RWPE1 (cell line): ENCODE measurements at regions not wholly inside any gene's neighbourhood (a gene's known extent, or its start where the extent isn't known, plus 50 kb on each side); places are given as distances from the start of the nearest gene placed in this dataset.

Source experiments
- CTCF ChIA-PET: fragments of 350-600 bp; sonication (Branson Sonifier 250); formaldehyde crosslinking; extraction: SDS; loops from one replicate; lab custom pipeline; 2021; lab: Yijun Ruan, JAX
- POLR2A ChIA-PET: fragments of 400-600 bp; formaldehyde crosslinking; extraction: SDS; loops from one replicate; lab custom pipeline; 2020; ENCODE audit warnings: antibody characterized with exemption; ENCODE audit not compliant: low non-redundant PET; lab: Yijun Ruan, JAX
- DNase-seq: peaks from one replicate; pipeline ENCODE4 v3.0.0; 2012; ENCODE audit warnings: low spot score
- H3K27ac ChIP-seq: fragments of 450-650 bp; 2 replicates; pipeline ENCODE4 v1.5.1; 2017
- TF ChIP-seq, protein P1 (sequence below): fragments of 450-650 bp; conservative IDR thresholded peaks from 2 replicates; pipeline ENCODE4 v1.5.1; 2017; ENCODE audit warnings: low read depth, mild to moderate bottlenecking

DNA sequence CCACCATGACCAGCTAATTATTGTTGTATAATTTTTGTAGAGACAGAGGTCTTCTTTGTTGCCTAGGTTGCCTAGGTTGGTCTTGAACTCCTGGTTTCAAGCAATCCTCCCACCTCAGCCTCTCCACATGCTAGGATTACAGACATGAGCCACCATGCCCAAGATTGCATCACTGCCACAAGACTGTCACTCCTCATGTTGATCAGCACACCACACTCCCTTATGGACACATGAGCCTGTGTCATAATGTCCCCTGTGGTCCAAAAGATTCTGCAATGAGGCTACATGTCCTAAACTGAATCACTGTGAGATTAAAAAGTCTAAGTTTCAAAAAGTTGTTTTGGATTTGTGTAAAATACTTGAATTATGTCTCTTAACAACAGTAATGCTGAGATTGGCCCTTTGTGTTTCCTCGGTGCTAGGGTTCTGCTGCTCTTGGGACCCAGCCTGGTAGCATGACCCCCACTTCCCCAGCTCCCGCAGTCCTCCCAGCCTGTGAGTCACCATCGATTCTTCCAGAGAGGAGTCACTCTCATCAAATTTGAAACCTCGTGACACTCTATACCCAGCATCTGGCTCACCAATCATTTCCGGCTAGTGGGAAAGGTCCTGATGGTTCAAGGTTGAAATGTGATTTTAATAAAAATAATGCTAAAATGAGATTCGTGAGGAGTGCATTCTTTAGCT is 890.9 kb downstream of the VRK1 start:
- no peak overlapping the region for H3K27ac ChIP-seq
- no peak for DNase-seq
- TF ChIP-seq, protein P1, sequence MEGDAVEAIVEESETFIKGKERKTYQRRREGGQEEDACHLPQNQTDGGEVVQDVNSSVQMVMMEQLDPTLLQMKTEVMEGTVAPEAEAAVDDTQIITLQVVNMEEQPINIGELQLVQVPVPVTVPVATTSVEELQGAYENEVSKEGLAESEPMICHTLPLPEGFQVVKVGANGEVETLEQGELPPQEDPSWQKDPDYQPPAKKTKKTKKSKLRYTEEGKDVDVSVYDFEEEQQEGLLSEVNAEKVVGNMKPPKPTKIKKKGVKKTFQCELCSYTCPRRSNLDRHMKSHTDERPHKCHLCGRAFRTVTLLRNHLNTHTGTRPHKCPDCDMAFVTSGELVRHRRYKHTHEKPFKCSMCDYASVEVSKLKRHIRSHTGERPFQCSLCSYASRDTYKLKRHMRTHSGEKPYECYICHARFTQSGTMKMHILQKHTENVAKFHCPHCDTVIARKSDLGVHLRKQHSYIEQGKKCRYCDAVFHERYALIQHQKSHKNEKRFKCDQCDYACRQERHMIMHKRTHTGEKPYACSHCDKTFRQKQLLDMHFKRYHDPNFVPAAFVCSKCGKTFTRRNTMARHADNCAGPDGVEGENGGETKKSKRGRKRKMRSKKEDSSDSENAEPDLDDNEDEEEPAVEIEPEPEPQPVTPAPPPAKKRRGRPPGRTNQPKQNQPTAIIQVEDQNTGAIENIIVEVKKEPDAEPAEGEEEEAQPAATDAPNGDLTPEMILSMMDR = no peak
- CTCF ChIA-PET = no interaction called here
- POLR2A ChIA-PET = no interaction called here

DNA sequence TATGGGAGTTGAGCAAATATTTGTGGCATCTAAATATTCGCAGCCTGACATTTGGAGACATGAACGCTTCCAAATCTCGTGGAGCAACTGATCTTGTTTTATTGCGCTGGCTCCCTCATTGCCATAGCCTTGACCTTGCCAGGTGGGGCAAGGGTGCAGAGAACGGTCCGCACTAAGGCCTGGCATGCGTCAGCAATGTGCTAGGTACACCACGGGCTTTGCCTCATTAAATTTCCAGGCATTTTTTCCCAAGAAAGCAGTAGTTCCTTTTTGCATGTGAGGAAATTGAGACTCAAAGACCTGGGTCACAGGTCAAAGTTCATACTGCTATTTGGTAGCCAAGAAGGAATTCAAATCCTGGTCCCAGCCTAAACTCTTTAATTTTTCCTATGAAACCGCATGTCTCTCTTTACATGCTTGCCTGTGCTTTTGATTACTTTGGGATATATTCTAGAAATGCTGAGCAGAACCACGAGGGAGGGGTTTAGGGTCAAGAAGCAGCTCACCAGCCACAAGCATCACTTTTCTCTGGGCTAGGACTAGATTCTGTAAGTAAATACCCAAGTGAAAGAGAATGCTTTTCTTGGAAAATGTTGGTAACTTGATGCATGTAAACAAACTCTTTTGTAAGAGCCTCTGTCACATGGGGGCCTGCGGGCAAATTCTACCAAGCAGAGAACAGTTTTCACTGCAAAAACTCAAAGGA is 891.6 kb downstream of the VRK1 start:
- ChIA-PET POLR2A (no interaction called here), CTCF (interaction anchor here (0.9 kb wide), 1 partner anchor 18 kb away, joined by 3 read pairs; no protein-coding TSS in a partner anchor)
- DNase-seq = no peak
- TF ChIP-seq, protein P1 = no peak
- no peak overlapping the region for H3K27ac ChIP-seq

DNA sequence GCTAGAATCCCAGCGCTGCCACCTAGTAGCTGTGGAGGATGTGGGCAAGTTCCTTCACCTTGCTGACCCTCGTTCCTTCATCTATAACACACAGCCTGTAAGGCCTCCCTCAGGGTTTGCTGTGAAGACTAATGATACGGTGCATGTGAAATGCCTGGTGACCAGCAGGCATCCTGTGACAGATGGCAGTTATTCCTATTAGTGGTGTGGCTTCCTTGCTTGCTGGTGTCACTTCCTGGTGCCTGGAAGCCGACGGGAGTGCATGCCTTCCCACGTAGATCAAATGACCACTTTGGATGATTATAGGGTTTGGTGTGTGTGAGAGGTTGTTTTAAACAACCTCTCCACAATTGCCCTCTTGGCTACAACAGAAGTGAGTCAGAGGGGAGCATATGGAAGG is 894.9 kb downstream of the VRK1 start:
- POLR2A ChIA-PET = no interaction called here
- no peak overlapping the region for H3K27ac ChIP-seq
- CTCF ChIA-PET = no interaction called here
- no peak for DNase-seq
- TF ChIP-seq, protein P1 = no peak

DNA sequence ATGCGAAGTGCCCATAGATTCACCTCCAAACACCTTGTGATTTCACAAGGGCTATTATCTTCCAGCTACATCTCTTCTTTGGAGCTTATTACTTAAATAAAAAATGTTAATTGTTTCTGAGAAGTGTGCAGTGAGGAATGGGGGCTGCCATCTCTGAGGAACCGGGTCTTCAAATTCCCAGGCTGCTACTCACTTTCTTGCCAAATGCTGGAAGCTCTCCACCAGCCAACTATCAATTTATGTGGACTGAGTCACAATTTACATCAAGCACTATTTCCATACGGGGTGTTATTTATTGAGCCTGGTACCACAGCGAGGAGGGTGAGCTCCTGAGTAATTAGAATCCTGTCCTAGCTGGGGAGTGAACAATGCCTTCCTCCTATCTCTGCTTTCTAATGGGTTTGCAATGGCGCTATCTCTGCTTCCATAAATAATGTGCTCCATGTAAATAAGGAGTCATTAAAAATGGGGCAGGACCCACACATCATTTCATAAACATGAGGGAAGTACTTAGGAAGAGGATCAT is 898.3 kb downstream of the VRK1 start:
- CTCF ChIA-PET = no interaction called here
- TF ChIP-seq, protein P1 = no peak
- no peak overlapping the region for H3K27ac ChIP-seq
- no peak for DNase-seq
- POLR2A ChIA-PET = no interaction called here

DNA sequence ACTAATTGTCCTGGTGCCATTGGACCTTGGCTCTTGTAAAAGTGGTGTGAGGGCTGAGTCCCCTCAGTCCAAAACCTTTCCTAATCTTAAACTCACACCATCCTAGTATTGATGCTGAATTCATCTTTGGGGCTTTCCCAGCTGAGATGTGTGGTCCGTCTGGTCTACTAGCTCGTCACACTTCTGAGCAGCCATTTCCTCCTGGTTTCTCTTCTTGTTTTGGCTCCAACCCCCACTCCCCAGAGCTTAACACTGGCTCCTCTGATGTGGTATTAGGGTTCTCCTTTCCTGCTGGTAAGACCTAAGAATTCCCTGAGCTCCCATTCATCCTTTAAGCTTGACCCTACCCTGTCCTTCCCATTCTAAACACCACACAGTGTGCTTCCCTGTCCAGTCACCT is 900.6 kb downstream of the VRK1 start:
- no peak overlapping the region for H3K27ac ChIP-seq
- DNase-seq = no peak
- TF ChIP-seq, protein P1 = no peak
- POLR2A ChIA-PET = no interaction called here
- CTCF ChIA-PET = no interaction called here

DNA sequence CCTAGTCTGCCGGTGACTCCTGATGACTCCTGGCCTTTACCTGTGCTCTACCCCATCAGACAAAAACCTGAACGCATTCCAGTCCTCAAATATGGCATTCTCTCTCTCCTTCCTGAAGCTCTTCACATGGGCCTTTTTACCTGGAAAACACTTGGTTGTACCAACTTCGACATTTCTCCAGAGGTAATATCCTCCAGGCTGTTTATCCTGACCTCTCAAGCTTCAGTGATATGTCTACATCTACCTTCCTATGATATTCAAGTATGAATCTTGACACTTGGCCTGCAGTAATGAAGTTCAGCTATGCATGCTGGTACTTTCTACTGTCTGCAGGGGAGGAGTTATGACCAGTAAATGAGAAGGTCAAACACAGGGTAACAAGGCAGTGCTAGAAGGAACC is 901.8 kb downstream of the VRK1 start:
- no peak for DNase-seq
- ChIA-PET CTCF (no interaction called here), POLR2A (no interaction called here)
- TF ChIP-seq, protein P1 = no peak
- no peak overlapping the region for H3K27ac ChIP-seq
